GM10248 (cell line): ENCODE measurements at regions not wholly inside any gene's neighbourhood (a gene's known extent, or its start where the extent isn't known, plus 50 kb on each side); places are given as distances from the start of the nearest gene placed in this dataset.

ENCODE experiments used
- CTCF ChIA-PET: fragments of 300-600 bp; sonication (Branson Sonifier 250); formaldehyde crosslinking; extraction: SDS; loops from one replicate; lab custom pipeline; 2021; ENCODE audit warnings: antibody characterized with exemption; lab: Yijun Ruan, JAX
- POLR2A ChIA-PET: fragments of 350-650 bp; sonication (Branson Sonifier 250); formaldehyde crosslinking; extraction: SDS; loops from one replicate; lab custom pipeline; 2020; ENCODE audit warnings: antibody characterized with exemption; lab: Yijun Ruan, JAX
- DNase-seq: peaks from one replicate; pipeline ENCODE4 v3.0.0; 2012; ENCODE audit errors: extremely low spot score
- CTCF ChIP-seq: IDR thresholded peaks from 2 replicates; pipeline ENCODE4 v1.5.1; 2012; ENCODE audit warnings: mild to moderate bottlenecking, low read depth; ENCODE audit errors: extremely low read depth, missing control alignments, control extremely low read depth

- ChIA-PET CTCF (interaction anchor here (1.2 kb wide), 1 partner anchor 13 kb away, joined by 3 read pairs; no protein-coding TSS in a partner anchor), POLR2A (no interaction called here)
- no peak for TF ChIP-seq CTCF
- no peak for DNase-seq
Observed at GRCh38 chr18:73270920-73271634, 403.3 kb upstream of the NETO1 start.

DNA sequence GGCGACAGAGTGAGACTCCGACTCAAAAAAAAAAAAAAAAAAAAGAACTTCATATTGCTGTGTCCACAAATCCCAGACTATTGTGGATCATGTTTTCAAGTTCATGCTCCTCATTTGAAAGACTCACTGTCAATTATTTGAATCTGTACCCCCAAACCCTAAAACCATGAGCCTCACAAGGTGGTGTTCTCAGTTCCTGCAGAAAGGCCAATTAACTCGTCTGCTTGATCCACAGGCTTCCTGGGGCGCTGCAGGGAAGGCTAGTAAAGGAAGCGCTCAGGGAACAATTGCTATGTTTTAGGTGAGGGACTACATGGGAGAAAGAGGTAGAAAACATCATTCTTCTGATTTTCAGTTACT, 396.8 kb upstream of the NETO1 start:
- no peak for TF ChIP-seq CTCF
- CTCF ChIA-PET: interaction anchor here (1.8 kb wide), 1 partner anchor 23 kb away, joined by 5 read pairs; no protein-coding TSS in a partner anchor
- POLR2A ChIA-PET: no interaction called here
- no peak for DNase-seq

DNA sequence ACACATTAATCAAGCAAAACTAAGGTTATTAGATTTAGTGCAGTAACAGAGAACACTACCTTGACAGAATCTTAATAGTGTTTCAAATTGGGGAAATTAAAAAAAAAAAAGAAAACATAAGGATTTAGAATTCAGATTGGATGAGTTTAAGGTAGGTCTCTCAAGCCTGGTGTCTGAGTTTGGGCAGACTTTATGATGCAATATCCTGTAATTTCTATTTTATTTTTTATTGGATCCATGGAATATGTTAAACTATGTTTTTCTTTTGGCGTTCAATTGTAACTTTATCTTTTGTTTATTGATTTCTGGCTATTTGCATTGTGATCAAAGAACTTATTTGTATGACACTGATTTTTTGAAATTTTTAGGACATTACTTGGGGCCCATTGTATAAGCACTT, 394.1 kb upstream of the NETO1 start:
- CTCF ChIA-PET: no interaction called here
- TF ChIP-seq CTCF: no peak
- DNase-seq: no peak
- POLR2A ChIA-PET: no interaction called here

GRCh38 chr18:73261243-73261642, 393.5 kb upstream of the NETO1 start:
- ChIA-PET CTCF (no interaction called here), POLR2A (no interaction called here)
- no peak for DNase-seq
- TF ChIP-seq CTCF: no peak

DNA sequence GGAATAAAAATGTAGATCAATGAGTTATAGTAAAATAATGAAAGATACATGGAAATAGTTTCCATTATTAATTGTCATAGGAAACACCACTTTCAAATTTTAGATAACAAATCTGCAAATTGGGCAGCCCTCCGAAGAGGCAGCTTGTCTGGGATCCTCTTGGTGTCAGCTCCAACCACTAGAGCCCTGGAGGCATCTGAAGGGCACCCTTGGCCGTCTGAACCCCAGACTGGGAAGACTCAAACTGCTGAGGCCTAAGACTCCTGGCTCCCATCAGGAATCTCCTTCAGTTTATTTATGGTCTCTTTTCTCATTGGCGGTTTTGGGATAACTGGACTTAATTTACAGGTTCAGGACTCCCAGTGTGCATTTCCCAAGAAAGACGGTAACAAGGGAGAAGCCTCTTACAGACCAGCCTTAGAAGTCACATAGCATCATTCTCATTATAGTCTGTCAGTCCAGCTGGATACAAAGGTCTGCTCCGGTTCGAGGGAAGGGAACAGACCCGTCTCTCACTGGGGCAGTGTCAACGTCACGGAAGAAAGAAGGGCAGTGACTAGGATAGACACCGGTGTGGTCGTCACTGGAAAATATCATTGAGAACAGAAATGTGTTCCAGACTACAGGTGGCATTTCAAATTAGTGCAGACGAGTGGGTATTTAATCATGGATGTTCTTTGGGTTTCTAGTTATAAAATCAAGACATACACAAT, 390.7 kb upstream of the NETO1 start:
- no peak for TF ChIP-seq CTCF
- ChIA-PET POLR2A (no interaction called here), CTCF (interaction anchor here (1.0 to 1.2 kb wide), 2 partner anchors 20 to 23 kb away, joined by 3 to 4 read pairs; no protein-coding TSS in a partner anchor)
- no peak for DNase-seq

DNA sequence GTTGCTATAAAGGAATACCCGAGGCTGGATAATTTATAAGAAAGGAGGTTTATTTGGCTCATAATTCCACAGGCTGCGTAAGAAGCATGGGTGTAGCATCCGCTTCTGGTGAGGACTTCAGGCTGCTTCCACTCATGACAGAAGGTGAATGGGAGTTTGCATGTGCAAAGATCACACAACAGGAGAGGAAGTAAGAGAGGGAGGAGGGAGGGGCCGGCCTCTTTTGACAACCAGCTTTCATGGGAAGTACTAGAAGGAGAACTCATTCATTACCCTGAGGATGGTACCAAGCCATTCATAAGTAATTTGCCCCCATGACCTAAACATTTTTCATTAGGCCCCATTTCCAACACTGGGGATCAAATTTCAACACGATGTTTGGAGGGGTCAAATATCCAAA, 386.8 kb upstream of the NETO1 start:
- ChIA-PET CTCF (no interaction called here), POLR2A (no interaction called here)
- no peak for TF ChIP-seq CTCF
- DNase-seq: no peak
